ENCODE measurements at regions not wholly inside any gene's neighbourhood (a gene's known extent, or its start where the extent isn't known, plus 50 kb on each side); places are given as distances from the start of the nearest gene placed in this dataset.
A peak's percentile ranks its signal among the peaks of the same experiment; 100 is the strongest.

DNA sequence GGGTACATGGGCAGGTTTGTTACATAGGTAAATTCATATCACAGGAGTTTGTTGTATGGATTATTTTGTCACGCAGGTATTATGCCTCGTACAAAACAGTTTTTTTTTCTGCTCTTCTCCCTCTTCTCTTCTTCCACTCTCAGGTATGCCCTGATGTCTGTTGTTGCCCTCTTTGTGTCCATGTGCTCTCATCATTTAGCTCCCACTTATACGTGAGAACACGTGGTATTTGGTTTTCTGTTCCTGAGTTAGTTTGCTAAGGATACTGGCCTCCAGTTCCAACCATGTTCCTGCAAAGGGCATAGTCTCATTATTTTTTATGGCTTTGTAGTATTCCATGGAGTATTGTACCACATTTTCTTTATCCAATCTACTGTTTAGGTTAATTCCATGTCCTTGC lies 65.7 kb downstream of the UNC5CL start:
- DNase-seq: no peak

DNA sequence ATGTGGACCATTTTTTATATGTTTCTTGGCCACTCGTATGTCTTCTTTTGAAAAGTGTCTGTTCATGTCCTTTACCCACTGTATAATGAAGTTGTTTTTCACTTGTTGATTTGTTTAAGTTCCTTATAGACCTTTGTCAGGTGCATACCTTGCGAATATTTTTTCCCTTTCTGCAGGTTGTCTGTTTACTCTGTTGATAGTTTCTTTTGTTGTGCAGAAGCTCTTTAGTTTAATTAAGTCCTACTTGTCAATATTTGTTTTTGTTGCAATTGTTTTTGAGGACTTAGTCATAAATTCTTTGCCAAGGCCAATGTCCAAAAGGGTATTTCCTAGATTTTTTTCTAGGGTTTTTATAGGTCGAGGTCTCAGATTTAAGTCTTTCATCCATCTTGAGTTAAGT lies 66.2 kb downstream of the UNC5CL start:
- no peak for DNase-seq

DNA sequence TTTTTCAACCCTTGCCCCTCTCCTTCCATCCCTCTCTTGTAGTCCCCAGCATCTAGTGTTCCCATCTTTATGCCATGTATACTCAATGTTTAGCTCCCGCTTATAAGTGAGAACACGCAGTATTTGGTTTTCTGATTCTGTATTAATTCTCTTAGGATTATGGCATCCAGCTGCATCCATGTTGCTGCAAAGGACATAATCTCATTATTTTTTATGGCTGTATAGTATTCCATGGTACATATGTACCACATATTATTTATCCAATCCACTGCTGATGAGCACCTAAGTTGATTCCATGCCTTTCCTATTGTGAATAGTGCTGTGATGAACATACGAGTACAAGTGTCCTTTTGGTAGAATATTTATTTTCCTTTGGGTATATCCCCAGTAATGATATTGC lies 66.8 kb downstream of the UNC5CL start:
- DNase-seq: no peak

DNA sequence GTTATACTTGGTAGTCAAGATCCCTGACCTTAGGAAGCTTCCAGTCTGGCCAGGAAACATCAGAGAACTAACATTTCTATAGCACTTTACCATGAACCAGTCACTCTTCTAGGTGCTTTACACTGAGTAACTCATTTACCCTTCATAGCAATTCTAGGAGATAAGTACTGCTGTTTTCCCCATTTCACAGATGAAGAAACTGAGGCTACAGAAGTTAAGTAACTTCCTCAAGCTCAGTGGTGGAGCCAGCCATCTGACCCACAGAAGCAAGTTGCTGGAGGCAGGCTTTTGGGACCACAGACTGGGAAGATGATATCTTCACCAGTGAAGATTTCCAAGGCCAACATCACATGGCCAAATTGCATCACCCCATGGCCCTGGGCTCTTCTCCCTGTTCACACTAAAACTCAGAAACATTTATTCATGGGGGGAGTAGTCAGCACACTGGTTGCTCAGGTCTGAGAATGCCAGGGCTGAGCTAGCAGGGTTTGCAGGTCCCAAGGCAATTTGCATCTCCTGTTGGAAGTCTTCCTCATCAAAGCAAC lies 70.3 kb downstream of the UNC5CL start:
- no peak for DNase-seq

DNA sequence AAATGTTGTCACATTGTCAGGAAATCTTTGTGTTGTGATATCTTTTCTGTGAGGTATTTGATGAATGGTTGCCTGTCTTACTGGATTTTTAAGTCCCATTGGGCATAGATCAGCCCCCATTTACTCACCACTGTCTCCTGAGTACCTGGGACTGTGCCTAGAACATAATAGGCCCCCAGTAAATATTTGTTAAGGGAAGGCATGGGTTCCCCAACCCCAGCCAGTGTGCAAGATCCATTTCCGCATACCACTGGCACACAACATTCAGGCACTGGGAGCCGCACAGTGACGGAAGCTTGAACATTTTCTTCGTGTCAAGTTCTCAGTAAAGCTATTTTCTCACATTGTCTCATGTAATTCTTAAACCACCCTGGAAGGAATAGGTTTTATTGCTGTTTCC lies 72.2 kb downstream of the UNC5CL start:
- no peak for DNase-seq

DNA sequence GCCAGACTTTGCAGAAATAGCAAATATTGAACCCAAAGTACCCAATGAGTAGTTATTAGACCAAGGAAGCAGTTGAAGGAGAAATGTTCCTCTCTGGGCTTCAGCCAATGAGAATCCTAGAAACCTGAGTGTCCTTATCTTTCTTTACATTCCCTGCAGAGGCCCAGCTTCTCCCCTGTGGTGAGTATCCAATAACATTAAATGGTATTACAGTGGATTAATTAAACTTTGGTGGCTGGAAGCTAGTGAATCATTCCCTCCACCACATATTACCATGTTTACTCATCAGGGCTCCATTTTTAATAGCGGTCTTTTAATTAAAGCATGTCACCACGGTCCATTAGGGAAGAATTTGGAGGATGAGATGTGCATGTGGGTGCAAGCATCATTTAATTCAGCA lies 74.0 kb downstream of the UNC5CL start:
- no peak for DNase-seq

DNA sequence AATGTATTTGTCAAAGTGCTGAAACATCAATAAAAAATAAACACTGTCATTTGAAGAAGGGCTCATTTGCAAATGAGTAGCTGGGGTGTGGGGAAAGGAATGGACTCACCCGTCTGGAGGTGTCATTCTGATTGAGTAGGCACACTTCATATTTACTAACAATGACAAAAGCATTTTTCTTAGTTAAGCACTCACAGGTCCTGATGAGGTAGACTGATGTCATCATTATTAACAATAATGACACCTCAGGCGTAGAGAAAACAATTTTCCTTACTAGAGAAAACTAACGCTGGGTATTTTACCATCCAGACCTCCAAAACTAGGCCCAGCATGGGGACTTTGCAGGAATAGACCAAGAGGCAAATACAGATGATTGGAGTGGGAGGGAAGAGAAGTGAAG lies 76.0 kb downstream of the UNC5CL start:
- peak; percentile 32 for DNase-seq

DNA sequence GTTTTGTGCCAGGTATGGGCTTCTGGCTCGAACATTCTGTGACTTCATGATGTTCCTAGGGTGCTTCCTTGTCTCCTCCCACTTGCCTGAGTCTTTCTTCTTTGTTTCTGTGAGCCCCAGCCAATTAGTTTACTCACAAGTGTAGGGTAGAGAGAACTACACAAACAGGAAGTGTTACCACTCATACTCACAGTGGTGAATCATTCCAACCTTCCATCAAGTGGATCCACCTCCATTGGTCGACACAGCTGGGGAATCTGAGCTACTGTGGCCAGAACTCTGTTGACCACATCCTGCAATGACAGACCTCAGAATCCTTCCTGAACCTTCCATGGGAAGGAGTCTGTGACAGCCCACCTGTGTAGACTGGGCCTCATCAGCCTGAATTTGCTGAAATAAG lies 76.8 kb downstream of the UNC5CL start:
- peak; percentile 84 for DNase-seq

DNA sequence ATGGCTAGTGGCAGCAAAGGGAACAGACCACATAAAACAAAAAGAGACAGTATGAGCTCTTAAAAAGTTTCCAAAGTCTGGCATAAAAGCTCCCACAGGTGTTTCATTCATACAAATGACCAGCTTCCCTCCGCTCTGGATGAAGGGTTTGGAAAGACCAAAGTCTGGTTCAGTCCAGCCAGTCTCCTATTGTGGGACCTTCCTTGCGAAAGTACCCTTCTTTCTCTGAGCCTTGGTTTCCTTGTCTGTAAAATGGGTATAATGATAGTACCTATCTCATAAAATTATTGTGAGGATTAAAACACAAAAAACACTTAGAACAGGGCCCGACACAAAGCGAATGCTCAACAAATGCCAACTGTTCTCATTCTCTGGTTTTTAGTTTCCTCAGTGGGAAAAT lies 77.2 kb downstream of the UNC5CL start:
- no peak for DNase-seq

DNA sequence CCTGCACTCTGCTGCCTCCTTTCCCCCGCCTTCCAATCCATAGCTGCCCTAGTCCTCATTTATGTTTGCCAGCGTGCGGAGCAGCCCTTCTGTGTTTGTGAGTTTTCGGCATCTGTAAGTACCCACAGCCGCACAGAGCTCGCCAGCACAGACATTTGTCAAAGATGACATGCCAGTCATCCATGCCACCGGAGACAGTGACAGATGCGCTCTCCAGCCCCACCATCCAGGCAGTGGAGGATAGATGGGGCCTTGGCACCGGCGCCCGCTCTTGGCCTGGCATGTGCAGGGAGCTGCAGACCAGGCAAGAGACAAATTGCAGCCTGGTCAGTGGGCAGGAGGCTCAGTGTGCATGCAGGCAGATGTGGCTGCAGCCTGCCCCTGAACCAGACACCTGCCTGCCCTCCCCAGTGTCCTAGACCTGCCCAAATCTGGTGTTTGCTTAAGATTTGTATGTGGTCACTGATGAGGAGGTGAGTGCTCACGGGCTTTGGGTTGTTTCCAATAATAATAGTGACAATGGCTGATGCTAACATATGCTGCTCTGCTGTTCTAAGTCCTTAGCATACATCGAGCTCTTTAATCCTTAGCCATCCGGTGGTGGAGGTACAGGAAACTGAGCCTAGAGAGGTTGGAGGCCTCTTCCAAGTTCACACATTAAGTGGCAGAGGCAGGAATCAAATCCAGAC lies 78.1 kb downstream of the UNC5CL start:
- peak; percentile 65 for DNase-seq

DNA sequence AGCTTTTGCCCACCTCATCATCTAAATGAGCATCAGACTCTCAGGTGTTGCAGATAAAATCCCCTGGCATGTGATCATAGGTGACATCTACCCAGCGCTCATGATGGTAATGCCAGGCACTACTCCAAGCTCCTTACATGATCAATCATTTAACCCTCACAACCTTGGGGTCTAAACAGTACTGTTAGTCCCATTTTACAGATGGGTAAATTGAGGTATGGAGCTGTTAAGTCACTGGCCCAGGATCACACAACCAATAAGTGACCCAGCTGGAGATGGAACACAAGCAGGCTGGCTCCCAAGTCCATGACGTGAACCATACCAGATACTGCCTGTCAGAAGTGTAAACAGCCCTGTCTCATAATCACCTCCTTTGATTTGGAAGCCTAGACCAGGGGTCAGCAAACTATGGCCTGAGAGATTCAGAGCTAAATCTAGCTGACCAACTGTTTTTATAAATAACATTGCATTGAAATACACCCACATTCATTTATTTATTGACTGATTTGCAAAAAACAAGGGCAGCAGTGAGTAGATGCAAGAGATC lies 79.2 kb downstream of the UNC5CL start:
- DNase-seq: no peak

DNA sequence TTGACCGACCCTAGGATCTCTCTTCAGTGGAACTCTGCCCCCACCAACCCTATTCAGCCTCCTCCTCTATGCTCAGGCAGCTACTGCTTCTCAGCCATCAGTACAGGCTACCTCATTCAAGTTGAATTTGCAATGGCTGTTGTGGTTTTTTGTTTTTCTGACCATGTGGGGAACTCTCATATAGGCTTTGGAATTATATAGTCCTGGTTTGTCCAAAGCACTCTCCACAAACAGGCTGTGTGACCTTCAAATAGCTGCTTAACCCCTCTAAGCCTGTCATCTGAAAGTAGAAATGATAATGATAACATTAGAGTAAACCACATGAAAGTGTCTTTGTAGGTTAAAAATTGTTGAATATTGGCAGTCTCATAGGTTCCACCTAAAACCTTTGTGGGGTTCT lies 80.3 kb downstream of the UNC5CL start:
- no peak for DNase-seq

DNA sequence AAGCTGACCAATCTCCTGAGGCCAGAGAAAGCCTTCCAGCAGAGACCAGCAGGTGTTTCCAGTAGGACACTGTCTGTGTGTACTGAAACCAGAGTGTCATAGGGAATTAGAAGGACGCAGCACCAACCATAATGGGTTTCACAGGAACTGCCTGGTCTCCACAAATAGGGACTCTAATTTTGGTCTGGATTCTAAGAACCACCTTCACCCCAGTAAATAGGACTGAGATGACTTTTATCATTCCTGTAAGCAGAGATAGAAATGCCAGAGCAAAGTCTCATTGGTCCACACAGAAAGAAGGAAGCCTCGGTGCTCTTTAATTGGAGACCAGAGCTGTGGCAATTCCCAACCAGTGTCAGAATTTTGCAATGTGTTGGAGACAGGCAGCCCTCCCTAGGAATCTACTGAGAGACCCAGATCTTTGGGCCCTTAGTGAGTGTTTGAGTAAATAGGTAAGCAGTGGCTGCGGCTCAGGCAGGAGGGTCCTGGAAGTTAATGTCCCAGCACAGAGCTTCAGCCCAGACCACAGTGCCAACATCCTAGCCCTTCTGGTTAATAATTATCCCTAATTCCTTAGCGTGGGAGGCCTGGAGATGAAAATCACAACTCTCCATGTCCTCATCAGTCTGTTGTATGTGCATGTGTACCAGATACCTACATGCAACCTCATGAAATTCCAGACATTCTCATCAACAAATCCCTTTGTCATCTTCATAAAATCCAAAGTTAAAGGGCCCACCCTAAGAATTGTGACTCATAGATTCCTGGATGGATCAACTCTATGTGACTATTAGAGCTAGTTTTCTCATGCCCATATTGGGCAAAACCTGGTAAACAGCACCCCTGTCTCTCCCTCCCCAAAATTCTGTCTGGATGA lies 81.2 kb downstream of the UNC5CL start:
- no peak for DNase-seq

DNA sequence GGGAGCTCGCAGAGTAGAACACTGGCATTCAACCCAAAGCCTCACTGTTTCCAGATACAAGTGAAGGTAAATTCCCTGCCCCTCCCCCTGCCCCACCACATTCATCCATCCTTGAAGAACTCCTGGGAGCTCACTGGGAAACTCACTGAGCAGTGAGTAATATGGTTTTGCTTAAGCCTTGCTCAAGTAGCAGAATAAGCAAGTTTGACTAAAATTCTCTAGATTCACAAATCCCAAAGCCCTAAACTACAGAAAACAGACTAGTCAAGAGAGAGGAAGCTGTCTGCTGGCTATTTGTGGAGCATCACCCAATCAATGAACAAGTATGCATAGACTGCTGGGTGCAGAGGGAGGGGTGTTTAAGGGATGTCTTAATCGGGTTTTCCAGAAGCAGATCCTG lies 82.1 kb downstream of the UNC5CL start:
- no peak for DNase-seq

DNA sequence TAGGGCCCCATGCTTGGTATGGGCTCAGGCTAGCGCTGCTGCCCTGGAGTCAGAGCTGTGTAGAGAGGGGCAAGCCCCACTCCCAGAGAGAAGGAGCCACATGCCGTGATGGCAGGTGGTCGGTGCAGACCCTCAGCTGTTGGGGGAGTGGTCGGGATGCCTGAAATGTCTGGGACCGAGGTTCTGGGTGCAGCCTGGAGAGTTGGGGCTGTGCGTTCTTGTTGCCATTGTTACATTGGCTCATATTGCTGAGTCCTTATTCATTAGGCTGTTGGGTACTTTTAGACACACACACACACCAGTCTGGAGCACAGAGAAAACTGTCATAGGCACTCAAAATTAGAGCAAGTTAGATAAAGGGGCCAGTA lies 83.9 kb downstream of the UNC5CL start:
- no peak for DNase-seq

DNA sequence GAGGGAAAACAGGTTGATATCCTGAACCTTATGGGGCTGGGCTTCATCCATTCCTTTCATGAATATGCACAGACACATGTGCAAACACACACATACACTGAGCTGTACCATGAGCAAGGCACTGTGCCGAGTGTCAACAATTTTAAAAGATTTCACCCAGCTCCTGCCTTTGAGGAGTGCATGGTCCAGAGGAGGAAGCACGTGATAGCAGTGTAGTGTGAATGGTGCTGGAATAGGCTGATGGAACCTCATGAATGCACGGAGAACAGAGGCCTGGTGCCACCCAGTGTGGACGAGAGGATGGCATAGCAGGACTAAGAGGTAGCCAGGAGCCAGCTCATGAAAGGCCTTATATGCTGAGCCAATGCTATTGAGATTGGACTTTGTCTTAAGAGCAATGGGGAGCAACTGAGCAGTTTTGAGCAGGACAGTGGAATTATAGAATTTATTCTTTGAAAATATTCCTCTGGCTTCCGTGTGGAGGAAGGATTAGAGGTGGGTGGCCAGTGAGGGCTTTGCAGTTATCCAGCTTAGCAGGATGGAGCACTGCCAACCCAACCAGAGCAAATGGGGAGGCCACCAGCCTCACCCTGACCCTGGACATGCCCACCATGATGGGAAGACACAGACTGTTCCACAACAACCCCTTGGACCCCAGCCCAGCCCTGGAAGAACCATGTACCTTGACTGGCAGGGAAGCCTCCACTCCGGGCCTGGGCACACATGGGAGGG lies 84.4 kb downstream of the UNC5CL start:
- DNase-seq: no peak

DNA sequence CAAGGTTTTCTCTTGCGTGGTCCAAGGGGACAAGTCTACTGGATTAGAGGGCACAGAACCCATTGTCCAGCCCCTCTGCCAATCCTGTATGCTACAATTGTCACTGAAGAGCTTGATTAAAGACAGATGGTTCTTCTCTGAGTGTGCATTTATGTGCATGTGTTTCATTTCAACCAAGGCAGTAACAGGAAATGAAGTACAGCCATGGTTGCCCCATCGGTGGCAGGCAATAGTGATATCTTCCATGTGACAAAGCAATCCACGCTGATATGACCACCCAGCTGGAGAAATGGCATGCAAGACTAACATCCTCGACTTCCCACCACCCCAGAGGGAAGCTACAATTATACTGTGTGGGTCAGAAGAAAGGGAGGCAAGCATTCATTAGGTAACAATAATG lies 85.5 kb downstream of the UNC5CL start:
- no peak for DNase-seq

DNA sequence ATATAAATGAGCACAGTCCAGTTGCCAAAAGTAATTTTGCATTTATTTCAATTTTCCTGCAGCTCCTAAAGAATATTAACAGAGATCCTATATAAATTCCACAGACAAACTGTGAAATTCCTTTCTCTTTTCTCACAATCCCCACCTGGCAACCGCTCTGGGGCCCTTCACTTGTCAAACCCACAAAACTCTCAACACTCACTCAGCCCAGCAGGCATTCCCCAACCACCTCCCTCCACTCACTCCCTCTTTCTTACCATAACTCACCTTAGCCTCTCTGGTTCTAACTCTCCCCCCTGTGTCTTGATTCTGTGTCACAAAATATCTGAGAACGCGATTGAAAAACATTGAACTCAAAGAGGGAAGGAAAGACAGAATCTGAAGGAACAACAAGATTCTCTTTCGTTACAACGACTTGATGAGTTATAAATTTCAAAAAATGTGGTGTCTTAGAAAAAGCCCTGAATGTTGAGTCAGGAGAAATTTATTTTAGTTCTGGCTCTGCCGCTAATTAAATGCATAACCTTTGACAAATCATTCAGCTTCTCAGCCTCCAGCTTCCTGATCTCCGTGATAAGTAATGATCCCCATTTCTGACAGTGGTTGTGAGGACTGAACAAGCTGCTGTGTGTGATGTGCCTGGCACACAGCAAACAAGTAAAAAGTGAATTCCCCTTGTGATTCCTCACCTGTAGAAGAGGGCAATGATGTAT lies 87.9 kb downstream of the UNC5CL start:
- no peak for DNase-seq

DNA sequence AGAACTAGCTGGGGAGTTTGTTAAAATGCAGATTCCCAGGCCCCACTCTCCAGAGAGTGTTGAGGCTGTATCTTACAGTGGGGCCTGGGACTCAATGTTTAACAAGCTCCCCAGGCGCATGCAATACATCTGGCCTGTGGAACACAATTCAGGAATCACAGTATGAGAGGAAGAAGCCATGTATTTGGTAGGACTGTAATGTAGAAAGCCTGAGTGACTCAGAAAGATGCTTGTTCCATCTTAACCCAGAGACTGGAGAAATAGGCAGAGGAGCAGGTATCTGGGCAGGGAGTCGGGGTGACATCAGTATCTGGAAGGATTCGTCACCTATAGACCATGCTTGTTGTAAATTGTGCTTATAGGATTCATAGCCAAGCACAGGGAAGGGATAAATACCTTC lies 90.5 kb downstream of the UNC5CL start:
- DNase-seq: no peak

DNA sequence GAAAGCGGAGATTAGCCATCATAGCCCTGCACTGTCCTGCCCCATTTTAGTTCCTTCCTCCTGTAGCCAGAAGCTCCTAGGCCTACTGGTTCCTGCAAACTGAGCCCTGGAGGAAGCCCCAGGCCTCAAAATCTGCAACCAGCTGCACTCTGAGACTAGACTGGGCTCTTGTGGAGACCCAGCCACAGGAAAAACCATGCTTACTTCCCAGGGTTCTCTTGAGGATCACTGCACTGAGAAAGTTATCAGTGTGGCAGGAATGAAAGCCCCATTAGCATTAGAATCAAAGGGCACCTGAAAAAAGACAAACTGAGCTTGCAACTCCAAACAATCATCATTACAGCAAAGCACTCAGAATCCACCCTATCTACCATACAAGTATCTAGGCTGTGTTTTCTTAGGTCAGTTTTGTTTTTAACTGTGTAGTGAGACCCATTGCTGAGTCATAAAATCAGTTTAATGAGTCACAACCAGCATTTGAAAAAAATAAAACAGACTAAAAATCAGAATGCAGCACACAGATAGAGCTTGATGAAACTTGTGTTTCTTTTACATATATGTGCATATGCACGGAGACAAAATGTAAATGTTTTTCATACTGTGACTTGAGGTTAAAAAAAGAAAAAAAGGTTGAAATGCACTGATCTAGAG lies 91.0 kb downstream of the UNC5CL start:
- DNase-seq: no peak

DNA sequence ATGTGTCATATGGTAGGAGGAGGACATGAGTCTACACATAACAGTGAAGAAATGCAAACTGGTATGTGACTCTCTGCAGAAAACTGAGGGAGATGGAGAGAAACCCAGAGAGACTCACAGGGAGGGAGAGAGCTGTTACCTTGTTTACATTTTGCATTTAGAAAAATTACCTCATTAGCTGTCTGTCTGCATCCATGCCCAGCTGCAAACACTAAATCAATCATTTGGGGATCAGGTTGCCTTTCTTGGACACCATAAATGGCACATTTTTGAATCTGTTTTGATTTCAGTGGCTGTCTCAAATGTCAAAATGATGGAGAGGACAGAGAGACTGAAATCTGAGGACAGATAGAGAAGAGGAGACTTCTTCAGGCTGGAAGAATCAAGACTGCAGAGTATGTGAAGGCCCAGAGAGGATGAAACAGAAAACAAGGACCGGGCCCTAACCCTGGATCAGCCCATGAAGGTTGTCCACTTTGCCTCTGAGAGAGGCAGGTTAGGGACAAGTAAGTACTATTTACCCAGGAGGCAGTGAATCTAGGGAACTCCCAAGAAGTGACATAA lies 92.2 kb downstream of the UNC5CL start:
- no peak for DNase-seq

DNA sequence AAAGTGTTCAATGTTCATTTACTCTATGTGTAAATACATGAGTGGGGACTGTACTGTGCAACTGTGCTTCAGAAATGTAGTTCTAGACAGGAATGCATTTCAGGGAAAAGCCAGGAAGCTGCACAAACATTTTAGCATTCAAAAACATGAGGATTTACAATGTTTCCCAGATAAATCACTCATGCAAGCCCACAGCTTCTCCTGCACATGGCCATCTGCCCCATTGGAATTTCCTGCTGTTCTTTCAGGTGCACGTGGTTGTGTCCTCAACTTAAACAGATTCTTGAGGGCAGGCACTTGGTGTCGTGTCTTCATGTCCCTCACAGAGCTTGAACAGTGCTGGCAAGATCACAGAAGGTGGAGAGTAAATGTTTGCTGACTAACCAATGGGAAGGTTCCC lies 101.5 kb downstream of the UNC5CL start:
- no peak for DNase-seq

Measured in DMS79 (cell line).